ENCODE measurements at regions not wholly inside any gene's neighbourhood (a gene's known extent, or its start where the extent isn't known, plus 50 kb on each side); places are given as distances from the start of the nearest gene placed in this dataset.

DNA sequence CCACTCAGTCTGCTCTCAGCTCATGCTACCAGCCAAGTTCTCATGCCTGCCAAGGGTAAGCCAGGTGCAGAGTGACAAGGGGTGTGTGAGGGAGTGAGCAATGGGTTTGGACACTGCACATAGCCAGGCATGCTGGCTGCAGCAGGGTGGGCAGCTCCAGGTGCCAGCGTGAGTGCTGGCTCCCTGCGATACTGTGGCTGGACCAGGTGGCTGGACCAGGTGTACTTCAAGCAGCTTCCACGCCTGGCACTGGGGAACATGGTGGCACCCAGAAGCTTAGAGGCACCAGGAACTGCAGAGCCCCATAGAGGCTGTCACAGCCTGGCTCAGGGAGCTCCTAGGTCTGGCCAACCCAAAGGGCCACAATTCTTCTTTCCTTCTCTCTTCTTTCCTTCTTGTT, 234.9 kb upstream of the GIMD1 start:
- H3K27me3 ChIP-seq (ENCODE audit: control insufficient read depth in 2 of 2, insufficient read depth in 2 of 2, low read length in 2 of 2): no peaks in the 10 kb centered on the region
- in situ Hi-C loops (cut with MboI) (no loop called here), intact Hi-C loops (cut with micrococcal nuclease) (no loop called here)
- H3K9me3 ChIP-seq (replicated peaks; ENCODE audit: control insufficient read depth, insufficient read depth, low read depth, low read length): peaks cover 2% of the 10 kb centered on the region; the same call in 1 of the 2 replicates
- H4K20me1 ChIP-seq (replicated peaks; ENCODE audit: control insufficient read depth, insufficient read depth, low read length): no peaks in the 10 kb centered on the region
- no TSS peak for BruUV-seq (replicated peaks)
- H3K27ac ChIP-seq (ENCODE audit: extremely low read depth, low read depth, low read length): no peak overlapping the region
- H3K4me2 ChIP-seq (ENCODE audit: insufficient read depth, low read length): no peak overlapping the region
- WGBS (ENCODE audit: insufficient coverage, low coverage, missing lambda C conversion rate): 0% methylated on average over 3 of the region's 3 CpGs
- ATAC-seq: no peak
- no peak for FAIRE-seq
- ChIA-PET POLR2A (no interaction called here), CTCF (ENCODE audit: low intra/inter-chr PET ratio) (no interaction called here)
- H3K79me2 ChIP-seq (ENCODE audit: control insufficient read depth, insufficient read depth, low read length): no peaks in the 10 kb centered on the region
- TF ChIP-seq POLR2A (conservative IDR thresholded peaks at IDR 0.05) (no peak), ZNF134 (CRISPR knock-in tag; conservative IDR thresholded peaks at IDR 0.05) (no peak), HCFC1 (IDR thresholded peaks at IDR 0.05; ENCODE audit: low read depth, low read length) (no peak), NR1H2 (CRISPR knock-in tag; IDR thresholded peaks at IDR 0.05) (no peak), U2AF1 (optimal IDR thresholded peaks at IDR 0.05; ENCODE audit: low read depth, low read length) (no peak), ATF1 (CRISPR knock-in tag; IDR thresholded peaks at IDR 0.05) (no peak), ATF1 (tag; IDR thresholded peaks at IDR 0.05) (no peak), SRSF9 (IDR thresholded peaks at IDR 0.05; ENCODE audit: borderline replicate concordance, low read depth, low read length) (no peak), ZNF384 (IDR thresholded peaks at IDR 0.05; ENCODE audit: low read depth, low read length) (no peak), SMARCA4 (IDR thresholded peaks at IDR 0.05) (no peak), TARDBP (IDR thresholded peaks at IDR 0.05) (no peak), NFE2 (IDR thresholded peaks at IDR 0.05; ENCODE audit: low read depth) (no peak), STAT5B (CRISPR knock-in tag; IDR thresholded peaks at IDR 0.05) (no peak), ZNF589 (CRISPR knock-in tag; IDR thresholded peaks at IDR 0.05; ENCODE audit: low read depth) (no peak)
- TF ChIP-seq, protein P1, sequence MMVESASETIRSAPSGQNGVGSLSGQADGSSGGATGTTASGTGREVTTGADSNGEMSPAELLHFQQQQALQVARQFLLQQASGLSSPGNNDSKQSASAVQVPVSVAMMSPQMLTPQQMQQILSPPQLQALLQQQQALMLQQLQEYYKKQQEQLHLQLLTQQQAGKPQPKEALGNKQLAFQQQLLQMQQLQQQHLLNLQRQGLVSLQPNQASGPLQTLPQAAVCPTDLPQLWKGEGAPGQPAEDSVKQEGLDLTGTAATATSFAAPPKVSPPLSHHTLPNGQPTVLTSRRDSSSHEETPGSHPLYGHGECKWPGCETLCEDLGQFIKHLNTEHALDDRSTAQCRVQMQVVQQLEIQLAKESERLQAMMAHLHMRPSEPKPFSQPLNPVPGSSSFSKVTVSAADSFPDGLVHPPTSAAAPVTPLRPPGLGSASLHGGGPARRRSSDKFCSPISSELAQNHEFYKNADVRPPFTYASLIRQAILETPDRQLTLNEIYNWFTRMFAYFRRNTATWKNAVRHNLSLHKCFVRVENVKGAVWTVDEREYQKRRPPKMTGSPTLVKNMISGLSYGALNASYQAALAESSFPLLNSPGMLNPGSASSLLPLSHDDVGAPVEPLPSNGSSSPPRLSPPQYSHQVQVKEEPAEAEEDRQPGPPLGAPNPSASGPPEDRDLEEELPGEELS (CRISPR knock-in tag; IDR thresholded peaks at IDR 0.05; ENCODE audit: borderline replicate concordance): no peak
- TF ChIP-seq, protein P2, sequence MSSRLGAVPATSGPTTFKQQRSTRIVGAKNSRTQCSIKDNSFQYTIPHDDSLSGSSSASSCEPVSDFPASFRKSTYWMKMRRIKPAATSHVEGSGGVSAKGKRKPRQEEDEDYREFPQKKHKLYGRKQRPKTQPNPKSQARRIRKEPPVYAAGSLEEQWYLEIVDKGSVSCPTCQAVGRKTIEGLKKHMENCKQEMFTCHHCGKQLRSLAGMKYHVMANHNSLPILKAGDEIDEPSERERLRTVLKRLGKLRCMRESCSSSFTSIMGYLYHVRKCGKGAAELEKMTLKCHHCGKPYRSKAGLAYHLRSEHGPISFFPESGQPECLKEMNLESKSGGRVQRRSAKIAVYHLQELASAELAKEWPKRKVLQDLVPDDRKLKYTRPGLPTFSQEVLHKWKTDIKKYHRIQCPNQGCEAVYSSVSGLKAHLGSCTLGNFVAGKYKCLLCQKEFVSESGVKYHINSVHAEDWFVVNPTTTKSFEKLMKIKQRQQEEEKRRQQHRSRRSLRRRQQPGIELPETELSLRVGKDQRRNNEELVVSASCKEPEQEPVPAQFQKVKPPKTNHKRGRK (tag; IDR thresholded peaks at IDR 0.05): no peak
- TF ChIP-seq, protein P3, sequence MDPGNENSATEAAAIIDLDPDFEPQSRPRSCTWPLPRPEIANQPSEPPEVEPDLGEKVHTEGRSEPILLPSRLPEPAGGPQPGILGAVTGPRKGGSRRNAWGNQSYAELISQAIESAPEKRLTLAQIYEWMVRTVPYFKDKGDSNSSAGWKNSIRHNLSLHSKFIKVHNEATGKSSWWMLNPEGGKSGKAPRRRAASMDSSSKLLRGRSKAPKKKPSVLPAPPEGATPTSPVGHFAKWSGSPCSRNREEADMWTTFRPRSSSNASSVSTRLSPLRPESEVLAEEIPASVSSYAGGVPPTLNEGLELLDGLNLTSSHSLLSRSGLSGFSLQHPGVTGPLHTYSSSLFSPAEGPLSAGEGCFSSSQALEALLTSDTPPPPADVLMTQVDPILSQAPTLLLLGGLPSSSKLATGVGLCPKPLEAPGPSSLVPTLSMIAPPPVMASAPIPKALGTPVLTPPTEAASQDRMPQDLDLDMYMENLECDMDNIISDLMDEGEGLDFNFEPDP (CRISPR knock-in tag; IDR thresholded peaks at IDR 0.05): no peak
- TF ChIP-seq, protein P4, sequence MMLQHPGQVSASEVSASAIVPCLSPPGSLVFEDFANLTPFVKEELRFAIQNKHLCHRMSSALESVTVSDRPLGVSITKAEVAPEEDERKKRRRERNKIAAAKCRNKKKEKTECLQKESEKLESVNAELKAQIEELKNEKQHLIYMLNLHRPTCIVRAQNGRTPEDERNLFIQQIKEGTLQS (IDR thresholded peaks at IDR 0.05): no peak
- TF ChIP-seq, protein P4 (CRISPR knock-in tag; conservative IDR thresholded peaks at IDR 0.05): no peak
- no peaks in the 10 kb centered on the region for H3K4me1 ChIP-seq (replicated peaks in 1 of 2; ENCODE audit: control insufficient read depth in 2 of 2, insufficient read depth in 2 of 2, low read length in 2 of 2)
- no peak overlapping the region for H2AFZ ChIP-seq (ENCODE audit: low read depth, low read length)
- no peaks in the 10 kb centered on the region for H3K9me1 ChIP-seq (ENCODE audit: control insufficient read depth, insufficient read depth, low read length)
- no peak for DNase-seq (ENCODE audit: extremely low read depth in 1 of 4, low spot score in 3 of 4)
- no peak overlapping the region for H3K4me3 ChIP-seq
- H3K36me3 ChIP-seq (ENCODE audit: control insufficient read depth, insufficient read depth, low read length): no peaks in the 10 kb centered on the region
- no peak overlapping the region for H3K9ac ChIP-seq (ENCODE audit: insufficient read depth in 1 of 2, low read depth in 2 of 2, low read length in 2 of 2)
